K562 (cell line): ENCODE measurements at regions not wholly inside any gene's neighbourhood (a gene's known extent, or its start where the extent isn't known, plus 50 kb on each side); places are given as distances from the start of the nearest gene placed in this dataset.

Experiments
- CBX5 ChIP-seq: IDR thresholded peaks from 2 replicates; pipeline ENCODE4 v1.6.1; 2014; ENCODE audit warnings: low read depth, borderline replicate concordance
- CREM ChIP-seq: IDR thresholded peaks from 2 replicates; pipeline ENCODE4 v1.6.1; 2014; ENCODE audit warnings: antibody characterized with exemption, low read depth
- GABPA ChIP-seq: fragments of 200-800 bp; sonication (Bioruptor generic); conservative IDR thresholded peaks from 2 replicates; pipeline ENCODE4 v1.6.1; 2016; ENCODE audit warnings: low read depth, missing genetic modification characterization, missing compliant biosample characterization
- SMARCA5 ChIP-seq: fragments of 450-650 bp; IDR thresholded peaks from 2 replicates; pipeline ENCODE4 v1.6.1; 2016
- YY1 ChIP-seq, 3 experiments: IDR thresholded peaks; 2 replicates each; pipeline ENCODE4 v1.6.1; 2011; ENCODE audit warnings: low read length in 2 of 3, mild to moderate bottlenecking in 2 of 3, moderate library complexity in 2 of 3, borderline replicate concordance in 1 of 3, control low read depth in 1 of 3, low read depth in 1 of 3; ENCODE audit not compliant: insufficient read depth in 3 of 3, insufficient replicate concordance in 2 of 3, control insufficient read depth in 1 of 3, insufficient read length in 1 of 3; ENCODE audit errors: extremely low read depth in 1 of 3
- TF ChIP-seq, protein P1 (sequence below): sonication (generic); formaldehyde crosslinking; IDR thresholded peaks from 2 replicates; pipeline ENCODE4 v1.8.0; 2022; ENCODE audit warnings: mild to moderate bottlenecking, missing genetic modification reagents, borderline replicate concordance
- TF ChIP-seq, protein P2 (sequence below), 2 experiments: fragments of 450-650 bp in 1 of 2; sonication (generic) in 1 of 2; formaldehyde crosslinking; conservative IDR thresholded peaks; 2 replicates each; pipeline versions ENCODE4 v1.4.0 to v1.8.1; 2020 to 2022; ENCODE audit warnings: mild to moderate bottlenecking in 1 of 2, missing genetic modification reagents in 1 of 2
- TF ChIP-seq, protein P3 (sequence below), 2 experiments: fragments of 450-650 bp in 1 of 2; sonication (generic) in 1 of 2; formaldehyde crosslinking in 1 of 2; IDR thresholded peaks; 2 replicates each; pipeline versions ENCODE4 v1.7.1 to v1.9.0; 2016 to 2022; ENCODE audit warnings: inconsistent platforms in 1 of 2, mild to moderate bottlenecking in 1 of 2, missing genetic modification reagents in 1 of 2
- TF ChIP-seq, protein P4 (sequence below): fragments of 250-450 bp; sonication (Bioruptor Pico); IDR thresholded peaks from 2 replicates; pipeline ENCODE4 v1.4.0; 2020; ENCODE audit warnings: mild to moderate bottlenecking, moderate library complexity

DNA sequence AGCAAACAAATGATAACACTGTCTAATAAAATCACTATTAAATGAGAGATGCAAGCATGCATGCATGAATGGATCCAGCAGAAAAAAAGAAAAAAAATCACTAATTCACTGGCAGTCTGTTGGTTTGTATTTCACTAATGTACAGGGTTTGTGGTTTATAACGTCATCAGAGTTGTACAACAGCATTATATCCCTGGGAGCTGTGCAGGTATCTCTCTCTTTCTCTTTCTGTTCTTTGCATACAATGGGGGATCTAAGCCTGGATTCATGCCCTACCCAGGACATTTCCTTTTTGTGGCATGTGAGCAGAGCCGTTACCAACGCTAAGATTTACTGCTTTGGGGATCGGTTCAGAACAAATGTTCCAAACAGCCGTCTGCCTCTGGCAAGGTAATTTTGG, 229.5 kb downstream of the SOX2 start:
- TF ChIP-seq CREM (no peak), GABPA (no peak), YY1 (IDR thresholded peaks at IDR 0.05; ENCODE audit: borderline replicate concordance in 1 of 3, control insufficient read depth in 1 of 3, extremely low read depth in 1 of 3, insufficient read depth in 3 of 3, insufficient read length in 1 of 3, insufficient replicate concordance in 2 of 3, low read depth in 1 of 3, low read length in 2 of 3) (no peak), CBX5 (no peak), SMARCA5 (no peak)
- TF ChIP-seq, protein P1, sequence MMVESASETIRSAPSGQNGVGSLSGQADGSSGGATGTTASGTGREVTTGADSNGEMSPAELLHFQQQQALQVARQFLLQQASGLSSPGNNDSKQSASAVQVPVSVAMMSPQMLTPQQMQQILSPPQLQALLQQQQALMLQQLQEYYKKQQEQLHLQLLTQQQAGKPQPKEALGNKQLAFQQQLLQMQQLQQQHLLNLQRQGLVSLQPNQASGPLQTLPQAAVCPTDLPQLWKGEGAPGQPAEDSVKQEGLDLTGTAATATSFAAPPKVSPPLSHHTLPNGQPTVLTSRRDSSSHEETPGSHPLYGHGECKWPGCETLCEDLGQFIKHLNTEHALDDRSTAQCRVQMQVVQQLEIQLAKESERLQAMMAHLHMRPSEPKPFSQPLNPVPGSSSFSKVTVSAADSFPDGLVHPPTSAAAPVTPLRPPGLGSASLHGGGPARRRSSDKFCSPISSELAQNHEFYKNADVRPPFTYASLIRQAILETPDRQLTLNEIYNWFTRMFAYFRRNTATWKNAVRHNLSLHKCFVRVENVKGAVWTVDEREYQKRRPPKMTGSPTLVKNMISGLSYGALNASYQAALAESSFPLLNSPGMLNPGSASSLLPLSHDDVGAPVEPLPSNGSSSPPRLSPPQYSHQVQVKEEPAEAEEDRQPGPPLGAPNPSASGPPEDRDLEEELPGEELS (CRISPR knock-in tag): no peak
- TF ChIP-seq, protein P2, sequence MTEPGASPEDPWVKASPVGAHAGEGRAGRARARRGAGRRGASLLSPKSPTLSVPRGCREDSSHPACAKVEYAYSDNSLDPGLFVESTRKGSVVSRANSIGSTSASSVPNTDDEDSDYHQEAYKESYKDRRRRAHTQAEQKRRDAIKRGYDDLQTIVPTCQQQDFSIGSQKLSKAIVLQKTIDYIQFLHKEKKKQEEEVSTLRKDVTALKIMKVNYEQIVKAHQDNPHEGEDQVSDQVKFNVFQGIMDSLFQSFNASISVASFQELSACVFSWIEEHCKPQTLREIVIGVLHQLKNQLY (CRISPR knock-in tag; conservative IDR thresholded peaks at IDR 0.05): no peak
- TF ChIP-seq, protein P3, sequence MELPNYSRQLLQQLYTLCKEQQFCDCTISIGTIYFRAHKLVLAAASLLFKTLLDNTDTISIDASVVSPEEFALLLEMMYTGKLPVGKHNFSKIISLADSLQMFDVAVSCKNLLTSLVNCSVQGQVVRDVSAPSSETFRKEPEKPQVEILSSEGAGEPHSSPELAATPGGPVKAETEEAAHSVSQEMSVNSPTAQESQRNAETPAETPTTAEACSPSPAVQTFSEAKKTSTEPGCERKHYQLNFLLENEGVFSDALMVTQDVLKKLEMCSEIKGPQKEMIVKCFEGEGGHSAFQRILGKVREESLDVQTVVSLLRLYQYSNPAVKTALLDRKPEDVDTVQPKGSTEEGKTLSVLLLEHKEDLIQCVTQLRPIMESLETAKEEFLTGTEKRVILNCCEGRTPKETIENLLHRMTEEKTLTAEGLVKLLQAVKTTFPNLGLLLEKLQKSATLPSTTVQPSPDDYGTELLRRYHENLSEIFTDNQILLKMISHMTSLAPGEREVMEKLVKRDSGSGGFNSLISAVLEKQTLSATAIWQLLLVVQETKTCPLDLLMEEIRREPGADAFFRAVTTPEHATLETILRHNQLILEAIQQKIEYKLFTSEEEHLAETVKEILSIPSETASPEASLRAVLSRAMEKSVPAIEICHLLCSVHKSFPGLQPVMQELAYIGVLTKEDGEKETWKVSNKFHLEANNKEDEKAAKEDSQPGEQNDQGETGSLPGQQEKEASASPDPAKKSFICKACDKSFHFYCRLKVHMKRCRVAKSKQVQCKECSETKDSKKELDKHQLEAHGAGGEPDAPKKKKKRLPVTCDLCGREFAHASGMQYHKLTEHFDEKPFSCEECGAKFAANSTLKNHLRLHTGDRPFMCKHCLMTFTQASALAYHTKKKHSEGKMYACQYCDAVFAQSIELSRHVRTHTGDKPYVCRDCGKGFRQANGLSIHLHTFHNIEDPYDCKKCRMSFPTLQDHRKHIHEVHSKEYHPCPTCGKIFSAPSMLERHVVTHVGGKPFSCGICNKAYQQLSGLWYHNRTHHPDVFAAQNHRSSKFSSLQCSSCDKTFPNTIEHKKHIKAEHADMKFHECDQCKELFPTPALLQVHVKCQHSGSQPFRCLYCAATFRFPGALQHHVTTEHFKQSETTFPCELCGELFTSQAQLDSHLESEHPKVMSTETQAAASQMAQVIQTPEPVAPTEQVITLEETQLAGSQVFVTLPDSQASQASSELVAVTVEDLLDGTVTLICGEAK (IDR thresholded peaks at IDR 0.05): no peak
- TF ChIP-seq, protein P3 (CRISPR knock-in tag; IDR thresholded peaks at IDR 0.05): no peak
- TF ChIP-seq, protein P4, sequence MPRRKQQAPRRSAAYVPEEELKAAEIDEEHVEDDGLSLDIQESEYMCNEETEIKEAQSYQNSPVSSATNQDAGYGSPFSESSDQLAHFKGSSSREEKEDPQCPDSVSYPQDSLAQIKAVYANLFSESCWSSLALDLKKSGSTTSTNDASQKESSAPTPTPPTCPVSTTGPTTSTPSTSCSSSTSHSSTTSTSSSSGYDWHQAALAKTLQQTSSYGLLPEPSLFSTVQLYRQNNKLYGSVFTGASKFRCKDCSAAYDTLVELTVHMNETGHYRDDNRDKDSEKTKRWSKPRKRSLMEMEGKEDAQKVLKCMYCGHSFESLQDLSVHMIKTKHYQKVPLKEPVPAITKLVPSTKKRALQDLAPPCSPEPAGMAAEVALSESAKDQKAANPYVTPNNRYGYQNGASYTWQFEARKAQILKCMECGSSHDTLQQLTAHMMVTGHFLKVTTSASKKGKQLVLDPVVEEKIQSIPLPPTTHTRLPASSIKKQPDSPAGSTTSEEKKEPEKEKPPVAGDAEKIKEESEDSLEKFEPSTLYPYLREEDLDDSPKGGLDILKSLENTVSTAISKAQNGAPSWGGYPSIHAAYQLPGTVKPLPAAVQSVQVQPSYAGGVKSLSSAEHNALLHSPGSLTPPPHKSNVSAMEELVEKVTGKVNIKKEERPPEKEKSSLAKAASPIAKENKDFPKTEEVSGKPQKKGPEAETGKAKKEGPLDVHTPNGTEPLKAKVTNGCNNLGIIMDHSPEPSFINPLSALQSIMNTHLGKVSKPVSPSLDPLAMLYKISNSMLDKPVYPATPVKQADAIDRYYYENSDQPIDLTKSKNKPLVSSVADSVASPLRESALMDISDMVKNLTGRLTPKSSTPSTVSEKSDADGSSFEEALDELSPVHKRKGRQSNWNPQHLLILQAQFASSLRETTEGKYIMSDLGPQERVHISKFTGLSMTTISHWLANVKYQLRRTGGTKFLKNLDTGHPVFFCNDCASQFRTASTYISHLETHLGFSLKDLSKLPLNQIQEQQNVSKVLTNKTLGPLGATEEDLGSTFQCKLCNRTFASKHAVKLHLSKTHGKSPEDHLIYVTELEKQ (CRISPR knock-in tag): no peak
